ENCODE measurements at regions not wholly inside any gene's neighbourhood (a gene's known extent, or its start where the extent isn't known, plus 50 kb on each side); places are given as distances from the start of the nearest gene placed in this dataset.
A peak's percentile ranks its signal among the peaks of the same experiment; 100 is the strongest.

GRCh38 chr6:22694092-22694724, 124.8 kb downstream of the HDGFL1 start:
- TF ChIP-seq GATA2 (IDR thresholded peaks at IDR 0.05; ENCODE audit: low read depth, low read length) (no peak), GATA3 (IDR thresholded peaks at IDR 0.05; ENCODE audit: low read depth, low read length) (peak; percentile 62)

- TF ChIP-seq GATA3 (IDR thresholded peaks at IDR 0.05; ENCODE audit: low read depth, low read length) (no peak), GATA2 (IDR thresholded peaks at IDR 0.05; ENCODE audit: low read depth, low read length) (no peak)
Measured at GRCh38 chr6:22696481-22696880, 127.1 kb downstream of the HDGFL1 start.

GRCh38 chr6:22697306-22697705, 127.9 kb downstream of the HDGFL1 start:
- no peak for TF ChIP-seq GATA2 (IDR thresholded peaks at IDR 0.05; ENCODE audit: low read depth, low read length)
- TF ChIP-seq GATA3 (IDR thresholded peaks at IDR 0.05; ENCODE audit: low read depth, low read length), result no peak

GRCh38 chr6:22699151-22699550, 129.8 kb downstream of the HDGFL1 start:
- TF ChIP-seq GATA3 (IDR thresholded peaks at IDR 0.05; ENCODE audit: low read depth, low read length) (no peak), GATA2 (IDR thresholded peaks at IDR 0.05; ENCODE audit: low read depth, low read length) (no peak)

GRCh38 chr6:22706651-22707050, 137.3 kb downstream of the HDGFL1 start:
- TF ChIP-seq GATA3 (IDR thresholded peaks at IDR 0.05; ENCODE audit: low read depth, low read length) (no peak), GATA2 (IDR thresholded peaks at IDR 0.05; ENCODE audit: low read depth, low read length) (no peak)

- TF ChIP-seq GATA3 (IDR thresholded peaks at IDR 0.05; ENCODE audit: low read depth, low read length) (no peak), GATA2 (IDR thresholded peaks at IDR 0.05; ENCODE audit: low read depth, low read length) (no peak)
Measured at GRCh38 chr6:22708469-22708868, 139.1 kb downstream of the HDGFL1 start.

GRCh38 chr6:22709803-22710202, 140.4 kb downstream of the HDGFL1 start:
- TF ChIP-seq GATA2 (IDR thresholded peaks at IDR 0.05; ENCODE audit: low read depth, low read length) (no peak), GATA3 (IDR thresholded peaks at IDR 0.05; ENCODE audit: low read depth, low read length) (no peak)

GRCh38 chr6:22716721-22717120, 147.4 kb downstream of the HDGFL1 start:
- no peak for TF ChIP-seq GATA3 (IDR thresholded peaks at IDR 0.05; ENCODE audit: low read depth, low read length)
- no peak for TF ChIP-seq GATA2 (IDR thresholded peaks at IDR 0.05; ENCODE audit: low read depth, low read length)

GRCh38 chr6:22717915-22718314, 148.5 kb downstream of the HDGFL1 start:
- TF ChIP-seq GATA3 (IDR thresholded peaks at IDR 0.05; ENCODE audit: low read depth, low read length), result no peak
- TF ChIP-seq GATA2 (IDR thresholded peaks at IDR 0.05; ENCODE audit: low read depth, low read length), result no peak

GRCh38 chr6:22722913-22723312, 153.5 kb downstream of the HDGFL1 start:
- no peak for TF ChIP-seq GATA2 (IDR thresholded peaks at IDR 0.05; ENCODE audit: low read depth, low read length)
- TF ChIP-seq GATA3 (IDR thresholded peaks at IDR 0.05; ENCODE audit: low read depth, low read length), result no peak

GRCh38 chr6:22726966-22727365, 157.6 kb downstream of the HDGFL1 start:
- TF ChIP-seq GATA3 (IDR thresholded peaks at IDR 0.05; ENCODE audit: low read depth, low read length) (no peak), GATA2 (IDR thresholded peaks at IDR 0.05; ENCODE audit: low read depth, low read length) (no peak)

GRCh38 chr6:22727710-22728109, 158.3 kb downstream of the HDGFL1 start:
- TF ChIP-seq GATA2 (IDR thresholded peaks at IDR 0.05; ENCODE audit: low read depth, low read length) (no peak), GATA3 (IDR thresholded peaks at IDR 0.05; ENCODE audit: low read depth, low read length) (no peak)

GRCh38 chr6:22732176-22732970, 163.0 kb downstream of the HDGFL1 start:
- TF ChIP-seq GATA3 (IDR thresholded peaks at IDR 0.05; ENCODE audit: low read depth, low read length) (no peak), GATA2 (IDR thresholded peaks at IDR 0.05; ENCODE audit: low read depth, low read length) (no peak)

GRCh38 chr6:22736740-22737139, 167.4 kb downstream of the HDGFL1 start:
- no peak for TF ChIP-seq GATA3 (IDR thresholded peaks at IDR 0.05; ENCODE audit: low read depth, low read length)
- TF ChIP-seq GATA2 (IDR thresholded peaks at IDR 0.05; ENCODE audit: low read depth, low read length), result no peak

GRCh38 chr6:22737331-22737730, 168.0 kb downstream of the HDGFL1 start:
- TF ChIP-seq GATA3 (IDR thresholded peaks at IDR 0.05; ENCODE audit: low read depth, low read length), result no peak
- TF ChIP-seq GATA2 (IDR thresholded peaks at IDR 0.05; ENCODE audit: low read depth, low read length), result no peak
